ENCODE measurements at regions not wholly inside any gene's neighbourhood (a gene's known extent, or its start where the extent isn't known, plus 50 kb on each side); places are given as distances from the start of the nearest gene placed in this dataset.

DNA sequence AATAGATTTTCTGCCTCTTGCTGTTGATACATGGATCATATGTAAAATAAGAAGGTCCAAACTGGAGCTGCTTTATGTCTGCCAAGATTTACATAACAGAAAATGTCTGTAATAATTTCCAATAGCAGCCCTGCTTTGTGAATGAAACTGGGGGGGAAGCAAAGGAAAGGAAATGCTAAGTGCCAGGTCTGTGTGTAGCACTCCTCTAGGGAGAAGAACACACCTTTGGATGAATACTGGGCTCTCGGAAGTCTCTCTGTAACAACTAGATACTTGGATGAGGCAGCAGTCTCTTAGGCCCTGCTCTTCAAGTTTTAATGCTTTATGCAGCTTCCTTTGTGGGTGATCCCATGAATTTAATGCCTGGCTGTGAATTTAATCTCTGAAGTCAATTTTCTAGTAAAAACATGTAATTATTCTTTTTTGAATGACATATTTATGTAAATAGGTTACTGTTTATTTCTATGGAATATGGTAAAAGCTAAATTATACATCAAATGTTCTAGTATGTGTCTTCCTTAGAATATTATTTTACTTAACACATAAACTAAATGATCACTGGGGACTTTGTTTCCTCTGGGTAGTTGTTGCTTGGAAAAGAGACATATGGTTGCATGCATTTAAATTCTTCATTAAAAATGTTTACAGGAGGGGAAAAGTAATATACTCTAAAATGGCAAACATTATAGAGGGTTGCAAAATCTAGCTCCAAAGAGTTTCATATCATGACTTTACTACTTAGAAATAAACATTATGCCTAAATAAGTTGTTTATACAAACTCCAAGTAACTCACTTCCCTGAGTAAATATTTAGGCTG, 336.6 kb upstream of the CWC22 start:
- H3K4me3 ChIP-seq (ENCODE audit: control insufficient read depth, low read depth, low read length) = no peak overlapping the region
- DNase-seq (ENCODE audit: low read depth) = no peak
- TF ChIP-seq, protein P1, sequence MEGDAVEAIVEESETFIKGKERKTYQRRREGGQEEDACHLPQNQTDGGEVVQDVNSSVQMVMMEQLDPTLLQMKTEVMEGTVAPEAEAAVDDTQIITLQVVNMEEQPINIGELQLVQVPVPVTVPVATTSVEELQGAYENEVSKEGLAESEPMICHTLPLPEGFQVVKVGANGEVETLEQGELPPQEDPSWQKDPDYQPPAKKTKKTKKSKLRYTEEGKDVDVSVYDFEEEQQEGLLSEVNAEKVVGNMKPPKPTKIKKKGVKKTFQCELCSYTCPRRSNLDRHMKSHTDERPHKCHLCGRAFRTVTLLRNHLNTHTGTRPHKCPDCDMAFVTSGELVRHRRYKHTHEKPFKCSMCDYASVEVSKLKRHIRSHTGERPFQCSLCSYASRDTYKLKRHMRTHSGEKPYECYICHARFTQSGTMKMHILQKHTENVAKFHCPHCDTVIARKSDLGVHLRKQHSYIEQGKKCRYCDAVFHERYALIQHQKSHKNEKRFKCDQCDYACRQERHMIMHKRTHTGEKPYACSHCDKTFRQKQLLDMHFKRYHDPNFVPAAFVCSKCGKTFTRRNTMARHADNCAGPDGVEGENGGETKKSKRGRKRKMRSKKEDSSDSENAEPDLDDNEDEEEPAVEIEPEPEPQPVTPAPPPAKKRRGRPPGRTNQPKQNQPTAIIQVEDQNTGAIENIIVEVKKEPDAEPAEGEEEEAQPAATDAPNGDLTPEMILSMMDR (conservative IDR thresholded peaks at IDR 0.05; ENCODE audit: control insufficient read depth, insufficient read depth, low read depth, low read length) = no peak

DNA sequence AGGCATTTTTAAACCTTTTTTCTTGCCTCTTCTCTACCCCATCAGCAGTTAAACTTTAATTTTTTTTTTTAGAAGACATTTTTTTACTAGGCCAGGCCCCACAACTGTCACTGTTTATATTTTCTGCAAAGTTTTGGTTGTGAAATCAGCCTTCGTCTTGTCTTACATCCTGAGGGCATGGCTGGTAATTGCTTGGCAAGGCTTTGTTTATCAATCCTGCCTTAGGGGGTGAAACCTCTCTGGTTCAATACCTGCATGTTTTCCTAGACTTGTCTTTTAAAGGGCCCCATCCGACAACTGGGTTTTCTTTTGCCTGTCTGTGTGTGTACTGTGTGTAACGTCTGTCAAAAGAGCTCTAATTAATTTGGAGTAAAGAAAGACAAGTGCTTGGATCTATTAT, 330.0 kb upstream of the CWC22 start:
- TF ChIP-seq, protein P1 (conservative IDR thresholded peaks at IDR 0.05; ENCODE audit: control insufficient read depth, insufficient read depth, low read depth, low read length) = no peak
- DNase-seq (ENCODE audit: low read depth) = no peak
- H3K4me3 ChIP-seq (ENCODE audit: control insufficient read depth, low read depth, low read length) = no peak overlapping the region

DNA sequence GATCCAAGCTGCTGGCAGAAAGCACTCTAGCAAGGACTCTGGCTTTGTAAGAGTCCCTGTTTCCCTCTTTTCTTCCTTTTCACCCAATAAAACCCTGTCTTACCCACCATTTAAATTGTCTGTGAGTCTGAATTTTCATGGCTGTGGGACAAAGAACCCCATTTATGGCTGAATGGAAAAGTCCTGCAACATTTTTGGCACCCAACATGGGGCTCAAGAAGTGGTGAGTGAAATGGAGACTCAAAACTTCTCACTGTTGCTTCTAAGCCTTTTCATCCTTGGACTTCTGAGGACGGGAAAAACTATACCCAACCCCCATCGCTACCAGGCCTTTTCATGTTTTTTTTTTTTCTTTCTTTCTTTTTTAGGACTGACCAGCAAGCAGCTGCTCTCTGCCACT, 329.5 kb upstream of the CWC22 start:
- TF ChIP-seq, protein P1 (conservative IDR thresholded peaks at IDR 0.05; ENCODE audit: control insufficient read depth, insufficient read depth, low read depth, low read length) = no peak
- DNase-seq (ENCODE audit: low read depth) = no peak
- H3K4me3 ChIP-seq (ENCODE audit: control insufficient read depth, low read depth, low read length) = no peak overlapping the region

DNA sequence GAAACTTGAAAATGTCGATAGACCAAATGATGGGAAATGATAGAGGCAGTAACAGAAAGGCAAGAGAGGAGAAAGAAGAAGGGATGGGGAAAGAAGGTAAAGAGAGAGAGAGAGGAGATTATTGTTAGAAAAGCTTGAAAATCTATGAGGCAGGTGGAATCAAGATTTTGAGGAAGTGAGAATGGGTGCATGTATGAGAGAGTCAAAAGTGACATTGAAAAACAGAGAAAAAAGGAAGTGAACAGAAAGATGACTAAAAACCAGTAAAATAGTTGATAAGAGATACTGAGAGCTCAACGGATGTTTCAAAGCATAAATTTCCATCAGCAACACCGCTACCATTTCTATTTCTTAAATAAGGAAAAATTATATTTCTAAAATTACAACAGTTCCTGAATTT, 327.4 kb upstream of the CWC22 start:
- no peak overlapping the region for H3K4me3 ChIP-seq (ENCODE audit: control insufficient read depth, low read depth, low read length)
- DNase-seq (ENCODE audit: low read depth) = no peak
- TF ChIP-seq, protein P1 (conservative IDR thresholded peaks at IDR 0.05; ENCODE audit: control insufficient read depth, insufficient read depth, low read depth, low read length) = no peak

DNA sequence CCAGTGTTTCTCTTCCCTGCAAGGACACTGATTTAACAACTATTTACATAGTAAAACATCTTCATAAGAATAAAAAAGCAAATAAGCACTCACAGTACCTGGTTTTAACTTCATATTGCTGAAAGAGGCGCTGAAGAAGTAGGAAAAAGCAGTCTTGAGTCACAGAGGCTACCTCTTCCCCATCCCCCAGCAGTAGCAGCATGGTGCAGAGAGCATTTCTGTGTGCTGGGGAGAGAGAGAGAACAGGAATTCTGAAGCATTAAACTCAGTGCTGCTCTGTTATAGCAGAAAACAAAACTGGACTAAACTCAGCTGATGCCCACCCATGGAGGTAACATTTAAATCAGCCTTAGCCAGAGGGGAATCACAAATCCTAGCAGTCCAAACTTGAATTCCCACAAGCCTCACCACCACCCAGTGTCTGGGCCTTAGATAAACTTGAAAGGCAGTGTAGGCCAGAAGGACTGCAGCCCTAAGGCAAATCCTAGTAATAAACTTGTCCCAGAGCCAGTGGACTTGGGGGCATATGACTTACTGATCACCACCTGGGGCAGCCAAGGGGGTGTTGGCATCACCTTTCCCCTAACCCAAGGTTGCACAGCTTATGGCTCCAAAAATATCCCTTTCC, 321.8 kb upstream of the CWC22 start:
- DNase-seq (ENCODE audit: low read depth) = no peak
- no peak overlapping the region for H3K4me3 ChIP-seq (ENCODE audit: control insufficient read depth, low read depth, low read length)
- TF ChIP-seq, protein P1 (conservative IDR thresholded peaks at IDR 0.05; ENCODE audit: control insufficient read depth, insufficient read depth, low read depth, low read length) = no peak

DNA sequence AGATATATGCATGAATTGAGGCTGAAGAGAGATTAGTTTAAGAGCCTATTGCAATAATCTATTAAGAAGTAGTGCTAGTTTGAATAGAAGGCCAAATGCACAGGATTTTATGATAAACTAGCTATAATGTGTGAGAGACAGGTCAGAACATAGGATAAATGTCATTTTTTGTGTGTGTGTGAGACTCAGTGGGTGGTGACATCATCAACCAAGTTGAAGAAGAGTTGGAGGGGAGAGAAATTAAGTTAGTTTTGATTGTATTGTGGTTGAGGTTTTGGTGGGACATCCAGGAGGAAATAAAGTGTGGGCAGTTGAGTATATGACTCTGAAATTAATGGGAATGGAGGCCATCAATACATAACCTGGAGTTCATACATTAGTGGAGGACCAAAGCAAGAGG, 320.1 kb upstream of the CWC22 start:
- TF ChIP-seq, protein P1 (conservative IDR thresholded peaks at IDR 0.05; ENCODE audit: control insufficient read depth, insufficient read depth, low read depth, low read length) = no peak
- DNase-seq (ENCODE audit: low read depth) = no peak
- no peak overlapping the region for H3K4me3 ChIP-seq (ENCODE audit: control insufficient read depth, low read depth, low read length)
